Lower lobe of right lung (tissue), 2 donors: ENCODE measurements at regions not wholly inside any gene's neighbourhood (a gene's known extent, or its start where the extent isn't known, plus 50 kb on each side); places are given as distances from the start of the nearest gene placed in this dataset.

Experiments used
- ATAC-seq, 2 donors: fragments of 200-7000 bp; cut with Tn5 transposase; one replicate each; pipeline ENCODE4 v1.9.1; 2020 to 2022; ENCODE audit warnings: mild to moderate bottlenecking in 2 of 2, moderate library complexity in 2 of 2
- DNase-seq: peaks from one replicate; pipeline ENCODE4 v3.0.0-alpha.2; 2020
- H3K27ac ChIP-seq: fragments of 200-600 bp; one replicate; pipeline ENCODE4 v1.8.0; 2022
- H3K27me3 ChIP-seq: fragments of 200-600 bp; one replicate; pipeline ENCODE4 v1.8.0; 2022; ENCODE audit warnings: low read depth
- H3K36me3 ChIP-seq: fragments of 200-600 bp; one replicate; pipeline ENCODE4 v1.8.0; 2022; ENCODE audit warnings: mild to moderate bottlenecking
- H3K4me1 ChIP-seq: fragments of 200-600 bp; one replicate; pipeline ENCODE4 v1.8.0; 2022
- H3K4me3 ChIP-seq: fragments of 200-600 bp; one replicate; pipeline ENCODE4 v1.8.0; 2022; ENCODE audit warnings: mild to moderate bottlenecking
- H3K9me3 ChIP-seq: fragments of 200-600 bp; one replicate; pipeline ENCODE4 v1.8.0; 2022
- CTCF ChIP-seq: fragments of 200-600 bp; IDR thresholded peaks from one replicate; pipeline ENCODE4 v1.8.0; 2022; ENCODE audit warnings: antibody characterized with exemption, mild to moderate bottlenecking
- intact Hi-C: fragments of 100-400 bp; cut with DNase I; formaldehyde crosslinking; loops from one replicate; pipeline ENCODE4 v1.11.0; 2022
- donor health status: DM: no; HTN: yes; CAD: no; lungs with severe emphysema.

GRCh38 chr13:79831556-79831955, 350.6 kb downstream of the NDFIP2 start:
- H3K36me3 ChIP-seq = no peaks in the 10 kb centered on the region
- intact Hi-C loops = no loop called here
- H3K27ac ChIP-seq = no peak overlapping the region
- no peak for TF ChIP-seq CTCF
- no peaks in the 10 kb centered on the region for H3K4me1 ChIP-seq
- H3K27me3 ChIP-seq = no peaks in the 10 kb centered on the region
- H3K9me3 ChIP-seq = no peaks in the 10 kb centered on the region
- no peak overlapping the region for H3K4me3 ChIP-seq
- DNase-seq = no peak
- ATAC-seq = no peak

GRCh38 chr13:79830945-79831344, 350.0 kb downstream of the NDFIP2 start:
- H3K4me3 ChIP-seq = no peak overlapping the region
- no peaks in the 10 kb centered on the region for H3K27me3 ChIP-seq
- intact Hi-C loops = no loop called here
- ATAC-seq (no peak), DNase-seq (no peak)
- no peak overlapping the region for H3K27ac ChIP-seq
- H3K36me3 ChIP-seq = no peaks in the 10 kb centered on the region
- H3K9me3 ChIP-seq = no peaks in the 10 kb centered on the region
- no peaks in the 10 kb centered on the region for H3K4me1 ChIP-seq
- no peak for TF ChIP-seq CTCF

GRCh38 chr13:79830426-79830825, 349.5 kb downstream of the NDFIP2 start:
- no peak overlapping the region for H3K27ac ChIP-seq
- H3K36me3 ChIP-seq = no peaks in the 10 kb centered on the region
- TF ChIP-seq CTCF = no peak
- intact Hi-C loops = no loop called here
- H3K27me3 ChIP-seq = no peaks in the 10 kb centered on the region
- no peak overlapping the region for H3K4me3 ChIP-seq
- H3K9me3 ChIP-seq = no peaks in the 10 kb centered on the region
- no peaks in the 10 kb centered on the region for H3K4me1 ChIP-seq
- ATAC-seq (no peak), DNase-seq (no peak)

- no peak for ATAC-seq
- no peak for DNase-seq
- Histone ChIP-seq H3K27ac (no peak overlapping the region), H3K27me3 (no peaks in the 10 kb centered on the region), H3K9me3 (no peaks in the 10 kb centered on the region), H3K4me1 (no peaks in the 10 kb centered on the region), H3K36me3 (no peaks in the 10 kb centered on the region), H3K4me3 (no peak overlapping the region)
- TF ChIP-seq CTCF = no peak
- intact Hi-C loops = no loop called here
These were observed 348.9 kb downstream of the NDFIP2 start for GRCh38 chr13:79829880-79830279.

GRCh38 chr13:79825959-79826358, 345.0 kb downstream of the NDFIP2 start:
- Histone ChIP-seq H3K9me3 (no peaks in the 10 kb centered on the region), H3K27ac (no peak overlapping the region), H3K4me3 (no peak overlapping the region), H3K4me1 (no peaks in the 10 kb centered on the region), H3K27me3 (no peaks in the 10 kb centered on the region), H3K36me3 (no peaks in the 10 kb centered on the region)
- DNase-seq (no peak), ATAC-seq (no peak)
- no peak for TF ChIP-seq CTCF
- intact Hi-C loops = no loop called here

- H3K9me3 ChIP-seq = no peaks in the 10 kb centered on the region
- no peak overlapping the region for H3K27ac ChIP-seq
- intact Hi-C loops = no loop called here
- no peak for TF ChIP-seq CTCF
- no peak overlapping the region for H3K4me3 ChIP-seq
- H3K27me3 ChIP-seq = no peaks in the 10 kb centered on the region
- DNase-seq (no peak), ATAC-seq (no peak)
- no peaks in the 10 kb centered on the region for H3K36me3 ChIP-seq
- peaks cover 5% of the 10 kb centered on the region for H3K4me1 ChIP-seq
These were observed 334.1 kb downstream of the NDFIP2 start for GRCh38 chr13:79815041-79815440.
